ENCODE measurements at regions not wholly inside any gene's neighbourhood (a gene's known extent, or its start where the extent isn't known, plus 50 kb on each side); places are given as distances from the start of the nearest gene placed in this dataset.

- Mint-ChIP-seq H3K4me3 (no peak overlapping the region), H3K27me3 (no peaks in the 10 kb centered on the region), H3K9me3 (peaks cover 15% of the 10 kb centered on the region), H3K27ac (no peak overlapping the region), H3K4me1 (no peaks in the 10 kb centered on the region), H3K36me3 (ENCODE audit: low read depth) (no peaks in the 10 kb centered on the region)
- ChIA-PET POLR2A (no interaction called here), CTCF (no interaction called here)
- DNase-seq = no peak
Observed at GRCh38 chr10:108901781-108902618, 1021.3 kb downstream of the XPNPEP1 start.

- Mint-ChIP-seq H3K4me3 (no peak overlapping the region), H3K36me3 (ENCODE audit: low read depth) (no peaks in the 10 kb centered on the region), H3K9me3 (peaks cover 17% of the 10 kb centered on the region), H3K27me3 (no peaks in the 10 kb centered on the region), H3K27ac (no peak overlapping the region), H3K4me1 (no peaks in the 10 kb centered on the region)
- no peak for DNase-seq
- ChIA-PET POLR2A (no interaction called here), CTCF (no interaction called here)
Observed at GRCh38 chr10:108899670-108900069, 1023.6 kb downstream of the XPNPEP1 start.

DNA sequence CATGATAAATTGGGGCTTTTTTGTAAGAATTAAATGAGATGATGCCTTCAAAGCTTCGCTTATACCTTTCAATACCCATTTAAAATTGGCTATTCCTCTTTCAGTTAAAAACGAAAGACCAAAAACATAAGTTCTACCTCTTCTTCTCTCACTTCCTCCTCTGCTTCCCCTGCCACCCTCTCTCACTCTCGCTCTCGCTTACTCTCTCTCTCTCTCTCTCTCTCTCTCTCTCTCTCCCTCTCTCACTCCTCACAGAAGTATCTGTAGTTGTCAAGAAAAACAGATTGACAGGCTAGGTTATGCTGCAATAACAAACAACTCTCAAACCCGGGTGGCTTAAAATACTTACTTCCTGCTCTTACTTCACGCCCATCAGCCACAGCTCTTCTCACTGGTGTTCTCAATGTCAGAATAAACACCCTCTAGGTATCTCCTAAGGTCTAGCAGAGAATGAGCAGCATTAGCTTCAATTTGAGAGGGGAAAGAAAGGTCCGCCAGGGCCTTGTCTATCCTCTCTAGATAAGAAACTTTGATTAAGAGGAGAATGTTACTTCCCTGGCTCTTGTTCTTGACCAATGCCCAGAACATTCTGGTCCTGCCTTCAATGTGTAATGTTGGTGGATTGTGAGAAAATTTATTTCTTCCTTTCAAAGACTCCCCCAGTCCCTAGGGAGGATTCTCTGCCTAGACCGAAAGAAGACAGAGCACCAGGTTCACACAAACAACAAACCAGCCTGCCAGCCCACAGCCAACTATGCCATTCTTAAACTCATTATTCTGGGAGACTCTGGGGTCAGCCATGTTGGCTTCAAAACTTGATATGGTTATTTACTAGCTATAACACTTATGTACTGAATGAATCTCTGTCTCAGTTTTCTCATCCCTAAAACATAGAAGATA, 1028.7 kb downstream of the XPNPEP1 start:
- H3K36me3 Mint-ChIP-seq (ENCODE audit: low read depth) = no peaks in the 10 kb centered on the region
- H3K9me3 Mint-ChIP-seq = peaks cover 25% of the 10 kb centered on the region
- POLR2A ChIA-PET = no interaction called here

GRCh38 chr10:108877095-108877561, 1046.2 kb downstream of the XPNPEP1 start:
- Mint-ChIP-seq H3K27ac (no peak overlapping the region), H3K27me3 (no peaks in the 10 kb centered on the region), H3K4me1 (no peaks in the 10 kb centered on the region), H3K9me3 (no peaks in the 10 kb centered on the region), H3K4me3 (no peak overlapping the region), H3K36me3 (ENCODE audit: low read depth) (no peaks in the 10 kb centered on the region)
- ChIA-PET CTCF (no interaction called here), POLR2A (no interaction called here)
- DNase-seq = no peak

More for the DNA sequence above, 1028.7 kb downstream of the XPNPEP1 start:
- no peak overlapping the region for H3K27ac Mint-ChIP-seq
- DNase-seq = no peak
- H3K4me3 Mint-ChIP-seq = no peak overlapping the region
- CTCF ChIA-PET = no interaction called here
- H3K4me1 Mint-ChIP-seq = no peaks in the 10 kb centered on the region
- no peaks in the 10 kb centered on the region for H3K27me3 Mint-ChIP-seq

DNA sequence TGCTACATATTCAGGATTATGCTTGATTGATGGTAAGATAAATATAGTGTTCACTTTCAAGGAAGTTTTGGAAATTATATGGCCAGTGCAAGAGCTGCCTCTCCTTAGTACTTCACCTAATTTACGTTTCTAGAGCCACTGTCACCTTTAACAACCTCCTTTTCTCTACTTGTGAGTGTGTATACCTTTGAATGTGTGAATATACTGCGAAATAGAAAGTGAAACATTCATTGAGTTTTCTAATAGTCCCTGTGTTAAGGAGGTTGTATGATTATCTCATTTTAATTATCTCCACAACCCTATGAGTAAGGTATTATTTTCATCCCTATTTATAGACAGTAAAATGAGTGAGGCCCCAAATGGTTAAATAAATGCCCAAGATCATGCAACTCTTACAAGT, 1050.5 kb downstream of the XPNPEP1 start:
- CTCF ChIA-PET = no interaction called here

GRCh38 chr10:108868881-108869280, 1054.4 kb downstream of the XPNPEP1 start:
- no peaks in the 10 kb centered on the region for H3K27me3 Mint-ChIP-seq
- peaks cover 5% of the 10 kb centered on the region for H3K9me3 Mint-ChIP-seq
- H3K36me3 Mint-ChIP-seq (ENCODE audit: low read depth) = no peaks in the 10 kb centered on the region
- H3K4me1 Mint-ChIP-seq = no peaks in the 10 kb centered on the region
- POLR2A ChIA-PET = no interaction called here
- no peak overlapping the region for H3K27ac Mint-ChIP-seq
- no peak for DNase-seq
- no peak overlapping the region for H3K4me3 Mint-ChIP-seq
- CTCF ChIA-PET = no interaction called here

More for the DNA sequence above, 1050.5 kb downstream of the XPNPEP1 start:
- Mint-ChIP-seq H3K27ac (no peak overlapping the region), H3K4me1 (no peaks in the 10 kb centered on the region), H3K27me3 (no peaks in the 10 kb centered on the region), H3K4me3 (no peak overlapping the region), H3K9me3 (no peaks in the 10 kb centered on the region), H3K36me3 (ENCODE audit: low read depth) (no peaks in the 10 kb centered on the region)
- DNase-seq = no peak
- POLR2A ChIA-PET = no interaction called here

DNA sequence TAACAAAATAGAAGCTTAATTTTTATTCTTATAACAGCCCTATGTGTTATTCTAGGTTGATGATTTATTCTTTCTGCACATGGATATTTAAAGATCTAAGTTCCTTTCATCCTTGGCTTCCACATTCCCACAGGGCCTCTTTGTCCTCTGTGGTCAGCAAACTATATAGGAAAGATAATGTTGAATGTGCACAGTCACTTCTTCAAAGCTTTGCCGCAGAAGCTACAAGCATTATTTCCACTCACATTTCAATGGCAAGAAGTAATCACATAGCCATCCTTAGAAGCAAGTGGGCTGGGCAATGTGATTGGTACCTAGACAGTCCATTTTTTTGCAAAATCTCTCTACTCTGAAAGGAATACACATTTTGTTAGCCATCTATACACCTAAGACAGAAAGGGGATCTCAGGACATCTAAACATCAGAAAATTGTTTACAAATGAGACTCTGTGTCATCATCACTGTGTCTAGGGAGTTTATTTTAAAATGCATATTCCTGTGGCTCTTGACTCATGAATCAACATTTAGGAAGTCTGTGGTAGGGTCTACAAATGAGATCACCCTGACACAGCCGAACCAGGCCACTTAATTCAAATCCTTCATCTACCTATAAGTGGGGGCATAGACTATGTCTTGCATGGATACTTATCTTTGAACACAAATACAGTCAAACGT, 1060.5 kb downstream of the XPNPEP1 start:
- ChIA-PET CTCF (no interaction called here), POLR2A (no interaction called here)
- no peak for DNase-seq
- H3K27ac Mint-ChIP-seq = no peak overlapping the region
- no peaks in the 10 kb centered on the region for H3K36me3 Mint-ChIP-seq (ENCODE audit: low read depth)
- no peaks in the 10 kb centered on the region for H3K4me1 Mint-ChIP-seq
- peaks cover 13% of the 10 kb centered on the region for H3K9me3 Mint-ChIP-seq
- no peak overlapping the region for H3K4me3 Mint-ChIP-seq
- no peaks in the 10 kb centered on the region for H3K27me3 Mint-ChIP-seq

DNA sequence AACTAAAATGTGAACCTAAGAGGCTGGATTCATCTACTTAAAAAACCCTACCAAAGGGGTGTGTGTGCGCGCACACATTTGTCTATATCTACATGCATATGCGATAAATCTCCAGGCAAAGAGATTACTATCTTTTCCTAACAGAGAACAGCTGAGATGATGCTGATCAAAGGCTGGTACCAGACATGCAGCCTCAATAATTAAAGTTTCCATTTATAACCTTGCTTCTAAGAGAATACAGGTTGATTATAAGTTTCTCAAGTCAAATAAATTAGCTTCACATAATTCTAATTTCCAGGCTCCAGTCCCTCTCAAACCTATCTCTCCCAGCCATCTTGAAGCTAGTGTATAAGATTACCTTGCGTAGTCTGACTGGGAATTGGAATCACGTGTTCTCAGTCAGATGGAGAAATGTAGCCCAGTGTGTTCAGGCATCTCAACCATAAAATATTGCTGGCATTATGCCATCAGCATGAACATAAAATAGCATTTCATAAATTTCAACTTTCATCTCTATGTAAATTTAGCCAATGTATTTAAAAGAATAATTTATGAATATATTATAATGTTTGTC, 1062.0 kb downstream of the XPNPEP1 start:
- Mint-ChIP-seq H3K27me3 (no peaks in the 10 kb centered on the region), H3K4me1 (no peaks in the 10 kb centered on the region), H3K9me3 (peaks cover 13% of the 10 kb centered on the region), H3K27ac (no peak overlapping the region), H3K4me3 (no peak overlapping the region), H3K36me3 (ENCODE audit: low read depth) (no peaks in the 10 kb centered on the region)
- DNase-seq = no peak
- ChIA-PET CTCF (no interaction called here), POLR2A (no interaction called here)

DNA sequence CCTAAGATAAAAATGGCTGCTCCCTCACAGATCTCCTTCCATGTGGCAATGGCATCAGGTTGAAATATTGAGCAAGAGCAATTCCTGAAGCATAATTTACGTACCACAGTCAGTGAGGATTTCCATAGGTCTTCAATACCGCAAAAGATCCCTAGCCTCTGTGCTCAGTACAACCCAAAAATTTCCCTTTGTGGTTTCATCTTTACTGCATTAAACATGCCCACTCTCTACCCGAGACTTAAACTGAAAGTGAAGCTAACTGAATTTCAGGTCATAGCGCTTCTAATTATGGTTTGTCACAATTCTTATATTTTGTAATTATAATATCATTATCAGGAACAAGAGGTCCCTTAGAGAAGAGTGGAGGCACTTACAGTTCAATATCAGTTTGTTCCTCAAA, 1071.1 kb downstream of the XPNPEP1 start:
- Mint-ChIP-seq H3K4me3 (no peak overlapping the region), H3K27me3 (no peaks in the 10 kb centered on the region), H3K4me1 (no peaks in the 10 kb centered on the region), H3K36me3 (ENCODE audit: low read depth) (no peaks in the 10 kb centered on the region), H3K9me3 (peaks cover 5% of the 10 kb centered on the region), H3K27ac (no peak overlapping the region)
- CTCF ChIA-PET = no interaction called here
- no peak for DNase-seq
- POLR2A ChIA-PET = no interaction called here

- H3K27me3 Mint-ChIP-seq = no peaks in the 10 kb centered on the region
- H3K9me3 Mint-ChIP-seq = peaks cover 6% of the 10 kb centered on the region
- ChIA-PET POLR2A (no interaction called here), CTCF (no interaction called here)
- no peak for DNase-seq
- H3K27ac Mint-ChIP-seq = no peak overlapping the region
- H3K36me3 Mint-ChIP-seq (ENCODE audit: low read depth) = no peaks in the 10 kb centered on the region
- H3K4me1 Mint-ChIP-seq = no peaks in the 10 kb centered on the region
- no peak overlapping the region for H3K4me3 Mint-ChIP-seq
Observed at GRCh38 chr10:108850138-108850854, 1073.0 kb downstream of the XPNPEP1 start.

- CTCF ChIA-PET = no interaction called here
- no peaks in the 10 kb centered on the region for H3K27me3 Mint-ChIP-seq
- peaks cover 9% of the 10 kb centered on the region for H3K9me3 Mint-ChIP-seq
- no peaks in the 10 kb centered on the region for H3K4me1 Mint-ChIP-seq
- POLR2A ChIA-PET = no interaction called here
- H3K27ac Mint-ChIP-seq = no peak overlapping the region
- no peak for DNase-seq
- no peak overlapping the region for H3K4me3 Mint-ChIP-seq
- H3K36me3 Mint-ChIP-seq (ENCODE audit: low read depth) = no peaks in the 10 kb centered on the region
Observed at GRCh38 chr10:108849688-108850087, 1073.6 kb downstream of the XPNPEP1 start.

DNA sequence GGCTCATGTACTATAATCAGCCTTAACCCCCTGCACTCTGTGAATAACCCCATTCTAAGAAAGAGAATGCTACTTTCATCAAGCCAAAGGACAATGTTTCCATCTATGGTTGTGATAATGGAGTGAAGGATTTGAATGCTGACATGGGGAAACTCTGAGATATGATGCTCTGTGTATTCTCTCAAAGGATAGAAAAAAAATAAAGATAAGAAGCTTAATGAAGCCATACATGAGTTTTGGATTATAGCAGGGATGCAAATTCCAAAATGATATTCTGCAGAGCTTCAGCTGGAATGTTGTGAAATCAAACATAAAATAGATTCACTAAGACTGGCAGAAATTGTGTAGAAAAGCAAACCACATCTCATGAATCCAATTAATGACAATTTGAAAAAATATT, 1074.1 kb downstream of the XPNPEP1 start:
- no peaks in the 10 kb centered on the region for H3K36me3 Mint-ChIP-seq (ENCODE audit: low read depth)
- no peaks in the 10 kb centered on the region for H3K27me3 Mint-ChIP-seq
- CTCF ChIA-PET = no interaction called here
- H3K4me3 Mint-ChIP-seq = no peak overlapping the region
- POLR2A ChIA-PET = no interaction called here
- peaks cover 9% of the 10 kb centered on the region for H3K9me3 Mint-ChIP-seq
- DNase-seq = no peak
- H3K4me1 Mint-ChIP-seq = no peaks in the 10 kb centered on the region
- H3K27ac Mint-ChIP-seq = no peak overlapping the region

DNA sequence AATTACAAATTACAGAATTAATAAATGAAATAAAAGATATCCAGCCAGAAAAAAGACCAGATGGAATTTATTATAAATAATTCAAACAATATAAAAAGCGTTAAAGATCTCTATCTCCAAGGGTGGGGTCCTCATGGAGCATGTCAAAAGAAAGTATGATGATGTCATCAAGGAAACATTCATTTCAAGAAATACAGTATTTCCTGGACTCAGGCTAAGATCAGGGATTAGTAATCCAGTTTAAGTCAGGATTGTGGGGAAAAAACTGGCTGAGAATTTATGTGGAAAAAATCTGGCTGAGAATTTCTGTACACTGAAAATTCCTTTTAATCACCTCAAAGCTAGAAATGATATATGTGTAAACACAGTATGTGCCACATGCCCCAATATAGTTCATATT, 1075.3 kb downstream of the XPNPEP1 start:
- DNase-seq = no peak
- Mint-ChIP-seq H3K4me3 (no peak overlapping the region), H3K27ac (no peak overlapping the region), H3K4me1 (no peaks in the 10 kb centered on the region), H3K36me3 (ENCODE audit: low read depth) (no peaks in the 10 kb centered on the region), H3K27me3 (no peaks in the 10 kb centered on the region), H3K9me3 (peaks cover 14% of the 10 kb centered on the region)
- POLR2A ChIA-PET = no interaction called here
- CTCF ChIA-PET = no interaction called here
